Neuron (in vitro differentiated cells): ENCODE measurements at regions not wholly inside any gene's neighbourhood (a gene's known extent, or its start where the extent isn't known, plus 50 kb on each side); places are given as distances from the start of the nearest gene placed in this dataset.

ENCODE experiments used
- H2AFZ ChIP-seq: one replicate; pipeline ENCODE4 v1.6.1; 2013; ENCODE audit warnings: low read depth, mild to moderate bottlenecking, inconsistent platforms, low read length, moderate library complexity
- H3K27me3 ChIP-seq: one replicate; pipeline ENCODE4 v1.6.1; 2013; ENCODE audit warnings: low read length; ENCODE audit not compliant: insufficient read depth
- H3K36me3 ChIP-seq: one replicate; pipeline ENCODE4 v1.6.1; 2013; ENCODE audit warnings: low read length; ENCODE audit not compliant: insufficient read depth
- H3K4me1 ChIP-seq: one replicate; pipeline ENCODE4 v1.6.1; 2013; ENCODE audit warnings: low read length; ENCODE audit not compliant: insufficient read depth
- H3K4me3 ChIP-seq: 2 replicates; pipeline ENCODE4 v1.5.1; 2013; ENCODE audit warnings: mild to moderate bottlenecking, low read length, moderate library complexity
- H3K9me3 ChIP-seq: one replicate; pipeline ENCODE4 v1.6.1; 2013; ENCODE audit warnings: low read length

DNA sequence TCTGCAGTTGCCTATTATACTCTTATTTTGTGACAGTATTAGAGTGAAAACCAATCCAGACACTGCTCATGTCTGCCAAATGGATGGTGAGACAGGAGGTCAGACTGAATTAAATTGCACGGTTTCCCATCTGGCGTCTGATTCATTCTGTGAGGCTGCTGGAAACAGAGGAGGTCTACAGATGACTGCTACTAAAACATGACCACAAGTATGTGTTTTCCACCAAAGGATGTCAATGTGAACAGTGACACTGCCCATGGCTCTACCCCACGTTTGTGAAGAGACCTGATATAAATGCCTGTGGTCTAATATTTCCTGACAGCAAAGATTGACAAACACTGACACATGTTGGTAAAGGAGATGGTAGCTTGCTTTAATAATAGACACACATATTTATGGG is 104.3 kb upstream of the ST6GAL2 start:
- Histone ChIP-seq H2AFZ (no peak overlapping the region), H3K4me3 (no peak overlapping the region), H3K36me3 (no peaks in the 10 kb centered on the region), H3K4me1 (no peaks in the 10 kb centered on the region), H3K9me3 (no peaks in the 10 kb centered on the region), H3K27me3 (no peaks in the 10 kb centered on the region)

DNA sequence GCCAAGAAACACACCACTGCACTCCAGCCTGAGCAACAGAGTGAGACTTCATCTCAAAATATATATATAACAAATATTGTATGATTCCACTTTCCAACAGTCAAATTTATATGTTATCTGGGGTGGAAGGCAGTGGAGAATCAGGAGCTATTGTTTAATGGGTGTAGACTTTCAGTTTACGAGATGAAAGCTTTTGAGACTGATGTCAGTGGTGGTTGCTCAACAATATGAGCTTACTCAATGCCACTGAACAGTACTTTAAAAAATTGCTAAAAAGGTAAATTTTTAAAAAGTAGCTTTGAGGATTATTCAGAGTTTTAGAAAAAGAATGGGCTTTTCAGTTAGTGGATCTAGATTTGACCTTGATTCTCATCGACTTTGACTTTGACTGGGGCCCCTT is 105.9 kb upstream of the ST6GAL2 start:
- H2AFZ ChIP-seq, result no peak overlapping the region

GRCh38 chr2:106995556-106995955 is 109.6 kb upstream of the ST6GAL2 start:
- no peaks in the 10 kb centered on the region for H3K4me1 ChIP-seq
- H3K9me3 ChIP-seq, result no peaks in the 10 kb centered on the region
- H3K4me3 ChIP-seq, result no peak overlapping the region
- no peaks in the 10 kb centered on the region for H3K36me3 ChIP-seq
- H2AFZ ChIP-seq, result no peak overlapping the region
- no peaks in the 10 kb centered on the region for H3K27me3 ChIP-seq

More for the DNA sequence above, 105.9 kb upstream of the ST6GAL2 start:
- H3K4me1 ChIP-seq, result no peaks in the 10 kb centered on the region
- H3K36me3 ChIP-seq, result no peaks in the 10 kb centered on the region
- H3K4me3 ChIP-seq, result no peak overlapping the region
- H3K27me3 ChIP-seq, result no peaks in the 10 kb centered on the region
- H3K9me3 ChIP-seq, result no peaks in the 10 kb centered on the region

- Histone ChIP-seq H2AFZ (no peak overlapping the region), H3K9me3 (no peaks in the 10 kb centered on the region), H3K36me3 (no peaks in the 10 kb centered on the region), H3K27me3 (no peaks in the 10 kb centered on the region), H3K4me3 (no peak overlapping the region), H3K4me1 (no peaks in the 10 kb centered on the region)
Observed at GRCh38 chr2:106996171-106996769, 110.3 kb upstream of the ST6GAL2 start.

- Histone ChIP-seq H3K36me3 (no peaks in the 10 kb centered on the region), H3K9me3 (no peaks in the 10 kb centered on the region), H2AFZ (no peak overlapping the region), H3K4me3 (no peak overlapping the region), H3K27me3 (no peaks in the 10 kb centered on the region), H3K4me1 (no peaks in the 10 kb centered on the region)
Observed at GRCh38 chr2:106997204-106997603, 111.2 kb upstream of the ST6GAL2 start.

GRCh38 chr2:107001062-107001461 is 115.1 kb upstream of the ST6GAL2 start:
- no peaks in the 10 kb centered on the region for H3K9me3 ChIP-seq
- H2AFZ ChIP-seq, result no peak overlapping the region
- no peaks in the 10 kb centered on the region for H3K36me3 ChIP-seq
- no peak overlapping the region for H3K4me3 ChIP-seq
- H3K4me1 ChIP-seq, result no peaks in the 10 kb centered on the region
- H3K27me3 ChIP-seq, result no peaks in the 10 kb centered on the region

DNA sequence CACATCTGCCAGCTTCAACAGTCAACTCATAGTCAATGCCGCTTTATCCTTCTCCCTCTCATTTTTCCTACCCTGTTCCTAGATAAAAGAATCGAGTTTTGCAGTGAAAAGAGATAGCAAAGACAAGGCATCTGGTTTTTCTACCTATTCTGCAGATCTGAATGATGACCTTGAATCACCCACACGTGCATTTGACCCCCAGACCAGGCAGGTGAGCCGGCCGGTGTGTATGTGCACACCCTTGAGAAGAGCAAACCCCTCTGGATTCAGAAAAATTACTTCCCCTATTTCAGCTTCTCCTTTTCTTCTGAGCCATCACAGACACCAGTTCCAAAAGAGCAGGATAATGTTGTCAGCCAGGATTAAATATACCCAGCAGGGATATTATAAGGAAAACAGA is 115.6 kb upstream of the ST6GAL2 start:
- Histone ChIP-seq H3K9me3 (no peaks in the 10 kb centered on the region), H3K4me1 (no peaks in the 10 kb centered on the region), H2AFZ (no peak overlapping the region), H3K36me3 (no peaks in the 10 kb centered on the region), H3K27me3 (no peaks in the 10 kb centered on the region), H3K4me3 (no peak overlapping the region)

DNA sequence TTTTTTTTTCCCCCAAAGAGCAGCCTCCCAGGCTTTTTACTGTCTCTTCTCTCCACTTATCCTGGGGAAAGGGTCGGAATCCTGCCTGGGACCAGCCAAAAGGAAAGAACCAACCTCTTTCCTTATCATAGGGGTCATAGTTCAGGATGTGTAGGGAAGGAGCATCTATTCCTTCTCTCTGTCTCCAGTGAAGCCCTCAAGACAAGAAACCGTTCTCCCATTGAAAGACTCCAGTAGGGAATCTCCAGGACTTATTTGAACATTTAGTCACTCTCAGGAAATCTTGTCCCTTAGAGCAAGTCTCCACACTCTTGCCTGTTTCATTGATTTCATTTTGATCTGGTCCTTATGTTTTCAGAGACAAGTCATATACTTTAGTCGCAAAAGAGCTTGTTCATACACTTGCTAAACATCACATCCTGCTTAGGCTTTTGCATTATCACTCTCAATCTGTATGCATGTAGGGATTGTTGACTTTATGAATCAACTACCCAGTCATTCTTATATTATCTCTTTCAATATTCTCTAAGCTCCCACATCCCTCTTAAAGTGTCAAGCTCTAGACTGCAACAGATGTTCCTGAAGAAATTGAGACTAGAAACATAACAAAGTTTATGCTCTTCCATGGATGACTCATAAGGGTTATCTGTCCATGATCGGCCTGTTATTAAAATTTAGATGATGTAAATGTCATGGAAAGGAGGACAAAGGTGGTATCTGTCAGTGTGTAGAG is 116.2 kb upstream of the ST6GAL2 start:
- no peak overlapping the region for H3K4me3 ChIP-seq

GRCh38 chr2:107002735-107003134 is 116.8 kb upstream of the ST6GAL2 start:
- Histone ChIP-seq H3K36me3 (no peaks in the 10 kb centered on the region), H3K4me1 (no peaks in the 10 kb centered on the region), H3K9me3 (no peaks in the 10 kb centered on the region), H3K4me3 (no peak overlapping the region), H2AFZ (no peak overlapping the region), H3K27me3 (no peaks in the 10 kb centered on the region)

More for the DNA sequence above, 116.2 kb upstream of the ST6GAL2 start:
- Histone ChIP-seq H3K36me3 (no peaks in the 10 kb centered on the region), H2AFZ (no peak overlapping the region), H3K9me3 (no peaks in the 10 kb centered on the region), H3K27me3 (no peaks in the 10 kb centered on the region), H3K4me1 (no peaks in the 10 kb centered on the region)

- Histone ChIP-seq H3K4me3 (no peak overlapping the region), H2AFZ (no peak overlapping the region), H3K9me3 (no peaks in the 10 kb centered on the region), H3K36me3 (no peaks in the 10 kb centered on the region), H3K4me1 (no peaks in the 10 kb centered on the region), H3K27me3 (no peaks in the 10 kb centered on the region)
Observed at GRCh38 chr2:107005853-107006252, 119.9 kb upstream of the ST6GAL2 start.

GRCh38 chr2:107006836-107007235 is 120.9 kb upstream of the ST6GAL2 start:
- Histone ChIP-seq H3K36me3 (no peaks in the 10 kb centered on the region), H3K27me3 (no peaks in the 10 kb centered on the region), H2AFZ (no peak overlapping the region), H3K9me3 (no peaks in the 10 kb centered on the region), H3K4me1 (no peaks in the 10 kb centered on the region), H3K4me3 (no peak overlapping the region)

GRCh38 chr2:107007927-107008326 is 122.0 kb upstream of the ST6GAL2 start:
- Histone ChIP-seq H3K4me1 (no peaks in the 10 kb centered on the region), H3K4me3 (no peak overlapping the region), H3K36me3 (no peaks in the 10 kb centered on the region), H3K9me3 (no peaks in the 10 kb centered on the region), H3K27me3 (no peaks in the 10 kb centered on the region), H2AFZ (no peak overlapping the region)

DNA sequence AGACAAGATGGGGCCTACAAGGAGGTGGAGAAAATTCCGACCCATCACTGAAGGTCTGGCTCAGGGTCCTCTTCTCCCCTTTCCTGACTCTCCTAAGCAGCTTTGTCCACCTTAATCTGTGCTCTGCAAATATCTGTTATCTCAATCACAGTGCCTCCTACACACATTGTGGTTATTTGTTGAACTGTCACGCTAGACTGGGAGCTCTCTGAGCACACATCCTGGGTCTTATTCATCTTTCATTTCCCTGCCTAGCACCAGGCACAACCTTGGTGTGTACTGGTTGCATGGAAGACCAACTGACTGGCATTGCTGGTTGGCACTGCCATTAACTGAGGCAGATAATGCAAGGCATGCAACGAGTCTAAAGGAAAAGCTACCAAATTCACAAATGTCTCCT is 122.9 kb upstream of the ST6GAL2 start:
- Histone ChIP-seq H3K27me3 (no peaks in the 10 kb centered on the region), H2AFZ (no peak overlapping the region), H3K9me3 (no peaks in the 10 kb centered on the region), H3K4me1 (no peaks in the 10 kb centered on the region), H3K4me3 (no peak overlapping the region), H3K36me3 (no peaks in the 10 kb centered on the region)

GRCh38 chr2:107009275-107009674 is 123.3 kb upstream of the ST6GAL2 start:
- Histone ChIP-seq H3K4me1 (no peaks in the 10 kb centered on the region), H3K36me3 (no peaks in the 10 kb centered on the region), H3K9me3 (no peaks in the 10 kb centered on the region), H2AFZ (no peak overlapping the region), H3K27me3 (no peaks in the 10 kb centered on the region), H3K4me3 (no peak overlapping the region)
